ENCODE measurements at regions not wholly inside any gene's neighbourhood (a gene's known extent, or its start where the extent isn't known, plus 50 kb on each side); places are given as distances from the start of the nearest gene placed in this dataset.

DNA sequence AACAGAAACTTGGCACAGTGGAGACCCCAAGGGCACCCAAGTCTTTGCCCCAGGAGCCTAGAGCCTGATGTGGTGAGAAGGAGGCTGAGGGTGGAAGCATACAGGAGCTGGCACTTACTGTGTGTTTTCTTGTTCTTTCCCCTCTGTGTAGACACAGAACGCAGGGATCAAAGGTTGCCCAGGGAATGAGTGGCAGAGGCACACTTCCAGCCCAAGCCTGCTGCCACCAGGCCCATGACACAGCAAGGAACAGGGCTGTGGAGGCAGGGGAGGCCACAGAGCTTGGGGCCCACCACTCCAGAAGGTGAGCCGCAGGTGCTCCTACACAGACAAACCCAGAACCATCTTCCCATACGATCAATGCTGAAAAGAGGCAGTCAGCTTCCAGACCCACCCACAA is 73.9 kb upstream of the S1PR3 start:
- TF ChIP-seq CTCF (IDR thresholded peaks at IDR 0.05) = no peak
- TF ChIP-seq EZH2 (IDR thresholded peaks at IDR 0.05; ENCODE audit: borderline replicate concordance, insufficient read depth, low read depth, low read length, poor library complexity, severe bottlenecking) = no peak

Measured in B cell (primary cell).